GM19035 (cell line): ENCODE measurements at regions not wholly inside any gene's neighbourhood (a gene's known extent, or its start where the extent isn't known, plus 50 kb on each side); places are given as distances from the start of the nearest gene placed in this dataset.
"Not testable (repeated sequence)": the region's sequence is repeated elsewhere in the genome, so short reads cannot be mapped to it uniquely, and the experiment has no call there.

Source experiments
- ATAC-seq: cut with Tn5 transposase; IDR thresholded peaks from one replicate; pipeline ENCODE4 v1.9.1; 2021; ENCODE audit not compliant: unreplicated experiment

- ATAC-seq: no peak
Observed at GRCh38 chr2:45119855-45120254, 110.6 kb upstream of the SIX2 start.

DNA sequence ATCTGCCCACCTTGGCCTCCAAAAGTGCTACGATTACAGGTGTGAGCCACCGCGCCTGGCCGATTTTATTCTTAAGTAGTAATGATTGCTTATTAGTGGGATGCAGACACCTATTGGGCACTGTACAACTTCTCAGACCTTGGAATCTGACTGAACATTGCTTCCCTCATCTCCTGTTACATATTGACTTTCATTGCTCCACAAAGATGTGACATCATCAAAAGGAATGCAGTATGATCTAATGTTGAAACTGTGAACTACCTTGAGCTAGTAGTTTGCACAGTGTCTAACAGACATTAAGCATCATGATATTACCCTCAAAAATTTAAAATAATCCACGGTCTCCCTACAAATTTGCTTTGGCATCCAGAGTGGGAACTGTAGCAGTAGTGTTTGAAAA lies 109.8 kb upstream of the SIX2 start:
- no peak for ATAC-seq

DNA sequence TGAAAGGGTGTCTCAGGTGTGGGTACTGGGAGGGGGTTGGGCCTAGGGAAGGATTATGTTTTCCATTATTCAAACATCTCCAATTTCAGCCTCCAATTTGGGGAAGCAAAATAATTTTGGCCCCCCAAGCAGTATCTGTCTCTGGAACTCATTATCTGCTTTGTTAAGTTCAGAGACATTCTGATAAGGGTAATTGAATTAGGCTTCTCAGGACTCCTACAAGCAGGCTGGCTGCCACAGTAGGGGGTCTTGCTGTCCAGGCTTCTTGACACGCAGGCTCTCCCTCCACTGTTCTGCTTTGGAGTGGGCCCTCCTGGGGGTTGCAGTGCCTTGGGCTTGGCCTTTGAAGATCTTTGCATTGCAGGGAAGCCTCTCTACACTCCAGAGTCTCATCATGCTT lies 108.1 kb upstream of the SIX2 start:
- ATAC-seq: no peak

GRCh38 chr2:45115181-45115580 lies 105.9 kb upstream of the SIX2 start:
- ATAC-seq: no peak

- ATAC-seq: no peak
Observed at GRCh38 chr2:45114221-45114955, 105.1 kb upstream of the SIX2 start.

GRCh38 chr2:45112750-45113149 lies 103.5 kb upstream of the SIX2 start:
- no peak for ATAC-seq

GRCh38 chr2:45105050-45105582 lies 95.9 kb upstream of the SIX2 start:
- ATAC-seq: no peak

DNA sequence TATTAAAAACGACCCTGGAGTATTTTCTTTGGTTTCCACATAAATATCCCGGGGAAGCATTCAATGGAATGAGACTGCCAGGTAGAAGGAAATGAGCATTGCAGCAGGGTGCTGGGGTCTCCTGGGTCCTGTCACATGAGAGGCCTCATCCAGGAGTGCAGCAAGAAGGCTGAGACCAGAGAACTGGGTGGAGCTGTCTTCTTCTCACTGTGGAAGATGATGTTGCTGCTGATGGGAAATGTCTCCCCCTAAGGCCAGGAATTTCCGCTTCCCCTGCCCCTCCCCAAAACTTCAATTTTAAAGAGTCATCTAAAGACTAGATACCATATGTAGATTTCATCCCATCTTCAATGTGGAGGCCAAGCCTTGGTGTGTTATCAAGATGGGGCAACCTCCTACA lies 95.2 kb upstream of the SIX2 start:
- no peak for ATAC-seq

GRCh38 chr2:45103351-45104345 lies 94.4 kb upstream of the SIX2 start:
- ATAC-seq: no peak

- ATAC-seq: no peak
Observed at GRCh38 chr2:45102579-45103117, 93.4 kb upstream of the SIX2 start.

DNA sequence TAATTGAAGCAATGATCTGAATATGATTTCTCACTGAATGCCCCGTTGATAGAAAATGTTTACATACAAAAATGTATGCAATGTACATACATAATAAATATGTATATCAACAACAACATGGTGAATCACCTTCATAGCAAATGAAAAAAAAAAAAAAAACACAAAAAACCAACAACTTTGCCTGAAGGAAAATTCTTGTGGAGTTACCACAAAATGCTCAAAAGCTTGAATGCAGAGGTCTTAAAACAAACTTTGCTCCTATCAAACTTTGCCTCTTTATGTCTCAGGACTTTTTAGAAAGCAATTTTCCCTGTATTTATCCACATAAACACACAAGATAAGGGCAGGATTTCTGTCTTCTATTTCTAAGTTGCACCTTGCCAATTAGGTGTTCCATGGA lies 92.9 kb upstream of the SIX2 start:
- no peak for ATAC-seq

DNA sequence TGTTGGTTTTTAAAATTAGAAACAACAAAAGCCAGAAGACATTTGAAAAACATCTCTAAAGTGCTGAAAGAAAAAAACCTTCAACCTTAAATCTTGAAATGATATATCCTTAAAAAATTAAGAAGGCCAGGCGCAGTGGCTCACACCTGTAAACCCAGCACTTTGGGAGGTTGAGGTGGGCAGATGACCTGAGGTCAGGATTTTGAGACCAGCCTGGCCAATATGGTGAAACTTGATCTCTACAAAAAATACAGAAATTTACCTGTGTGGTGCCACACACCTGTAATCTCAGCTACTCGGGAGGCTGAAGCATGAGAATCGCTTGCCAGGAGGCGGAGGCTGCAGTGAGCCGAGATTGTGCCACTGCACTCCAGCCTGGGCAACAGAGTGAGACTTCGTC lies 87.7 kb upstream of the SIX2 start:
- no peak for ATAC-seq

- ATAC-seq: not testable (repeated sequence)
Observed at GRCh38 chr2:45096038-45096437, 86.8 kb upstream of the SIX2 start.

DNA sequence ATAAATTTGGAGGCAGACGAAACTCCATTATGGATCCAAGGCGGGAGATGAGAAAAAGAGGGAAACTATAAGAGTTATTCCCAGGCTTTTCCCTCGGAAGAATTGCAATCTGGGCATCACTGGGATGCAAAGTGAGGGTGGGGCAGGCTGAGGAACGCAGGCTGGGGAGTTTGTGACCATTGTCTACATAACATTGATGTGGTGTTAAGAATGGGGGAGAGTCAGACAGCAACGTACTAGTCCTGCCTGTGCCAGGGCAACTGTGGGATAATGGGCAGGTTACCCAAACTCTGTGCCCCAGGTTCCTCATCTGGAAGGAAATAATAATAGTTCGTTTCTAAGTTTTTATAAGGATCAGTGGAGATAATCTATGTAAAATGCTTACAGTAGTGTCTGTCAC lies 84.4 kb upstream of the SIX2 start:
- no peak for ATAC-seq

DNA sequence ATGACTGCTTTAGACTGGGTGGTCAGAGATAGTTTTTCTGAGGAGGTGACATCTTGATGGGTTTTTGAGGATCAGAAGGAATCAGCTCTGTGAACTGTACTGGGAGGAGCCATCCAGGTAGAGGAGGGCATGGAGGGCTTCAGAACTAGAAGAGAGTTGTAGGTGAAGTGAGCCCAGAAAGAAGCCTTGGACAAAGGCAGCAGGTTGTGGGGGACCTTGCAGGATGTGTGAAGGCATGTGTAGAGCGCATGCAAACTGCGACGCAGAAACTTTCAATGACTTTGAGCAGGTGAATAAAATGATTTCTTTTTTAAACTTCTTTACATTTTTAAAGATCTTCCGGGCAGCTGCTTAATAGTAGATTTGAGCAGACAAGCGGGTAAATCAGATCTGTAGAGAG lies 83.9 kb upstream of the SIX2 start:
- no peak for ATAC-seq

DNA sequence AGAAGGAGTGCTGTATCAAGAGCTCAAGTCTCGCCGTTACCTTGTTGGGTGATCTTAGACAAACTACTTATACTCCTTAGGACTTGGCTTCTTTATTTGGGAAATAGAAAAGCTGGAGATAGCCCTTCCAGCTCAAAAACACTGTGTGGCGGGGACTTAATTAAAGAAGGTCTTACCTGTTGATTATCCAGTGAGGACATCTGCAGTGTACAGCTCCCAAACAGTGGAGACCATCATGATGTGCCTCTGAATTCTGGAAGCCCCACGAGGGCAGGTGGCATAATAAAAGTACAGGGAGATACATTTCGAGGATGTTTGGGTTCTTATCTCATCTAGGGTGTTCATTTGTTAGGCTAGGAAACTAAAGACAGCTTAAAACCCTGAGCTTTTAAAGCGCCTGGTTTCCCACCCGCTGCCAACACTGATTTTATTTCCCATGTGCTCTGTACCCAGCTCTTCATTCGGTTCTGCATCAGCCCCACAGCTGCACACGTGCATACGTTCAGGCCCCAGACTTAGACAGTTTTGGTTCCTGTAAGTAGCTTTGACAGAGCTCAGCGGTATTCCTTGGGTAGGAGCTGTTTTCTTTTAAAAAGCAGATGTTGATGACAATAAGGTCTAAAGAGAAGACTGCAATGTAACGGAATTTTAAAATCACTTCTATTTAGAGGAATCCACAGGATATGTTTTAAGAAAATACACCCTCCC lies 80.5 kb upstream of the SIX2 start:
- no peak for ATAC-seq

DNA sequence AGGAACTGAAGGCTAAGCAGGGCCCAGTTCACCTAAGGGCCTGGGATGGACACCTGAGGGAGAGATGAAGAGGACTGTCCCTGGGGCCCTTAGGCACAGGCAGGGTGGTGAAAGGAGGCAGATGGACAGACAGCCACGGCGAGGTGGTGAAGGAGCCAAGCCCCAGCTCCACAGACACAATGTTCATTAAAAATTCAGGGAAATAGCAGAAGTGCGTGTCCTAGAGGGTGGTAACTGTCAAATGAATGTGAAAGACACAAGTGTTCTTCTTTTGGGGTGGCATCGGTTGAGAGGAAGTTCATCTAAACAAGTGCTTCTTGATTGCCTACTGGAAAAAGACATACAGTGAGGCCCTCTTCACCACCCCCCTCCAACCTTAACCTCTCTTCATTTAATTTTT lies 76.2 kb upstream of the SIX2 start:
- ATAC-seq: no peak

DNA sequence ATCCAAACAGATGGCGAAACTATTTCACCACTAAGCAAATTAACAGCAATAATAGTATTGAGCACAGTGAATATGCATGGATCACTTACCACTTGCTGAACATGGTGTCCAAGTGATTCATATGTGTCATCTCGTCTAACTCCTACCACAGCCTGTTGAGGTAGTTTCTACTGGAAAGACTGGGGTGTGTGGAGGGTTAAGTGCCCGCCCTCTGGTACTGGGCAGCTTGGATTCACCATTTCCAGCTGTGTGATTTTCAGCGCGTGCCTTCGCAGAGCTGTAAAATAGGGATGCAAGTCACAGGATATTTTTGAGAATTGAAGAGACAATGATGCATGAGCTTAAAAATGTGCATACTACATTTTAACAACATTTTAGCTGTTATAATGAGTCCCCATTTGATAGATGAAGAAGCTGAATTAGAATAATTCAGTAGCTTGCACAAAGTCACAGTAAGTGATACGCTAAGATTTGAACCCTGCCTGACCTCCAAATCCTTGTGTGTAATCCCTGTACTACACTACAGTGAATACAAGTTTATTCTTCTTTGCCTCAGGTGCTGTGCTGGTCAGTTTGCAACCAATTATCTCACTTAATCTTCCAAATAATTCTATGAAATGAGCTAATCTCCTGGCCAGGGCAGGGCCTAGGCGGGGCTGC lies 75.2 kb upstream of the SIX2 start:
- no peak for ATAC-seq

DNA sequence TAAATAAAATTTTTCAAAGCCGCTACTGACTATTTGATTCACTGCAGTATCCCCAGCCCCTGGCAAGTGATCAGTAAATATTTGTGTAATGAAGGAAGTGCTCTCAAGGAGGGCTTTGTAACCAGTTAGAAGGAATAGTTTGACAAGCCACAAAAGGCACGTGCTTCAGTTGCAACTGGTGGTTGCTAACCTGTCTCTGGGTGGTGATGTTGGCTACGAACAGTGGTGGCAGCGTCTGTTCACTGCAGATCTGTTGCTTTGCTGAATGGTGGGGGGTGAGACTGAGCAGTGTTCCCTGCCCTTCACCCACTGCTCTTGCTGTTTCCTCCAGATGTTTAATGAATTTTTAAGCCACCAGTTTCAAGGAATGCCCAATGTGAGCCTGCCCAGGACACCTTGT lies 73.9 kb upstream of the SIX2 start:
- ATAC-seq: no peak

DNA sequence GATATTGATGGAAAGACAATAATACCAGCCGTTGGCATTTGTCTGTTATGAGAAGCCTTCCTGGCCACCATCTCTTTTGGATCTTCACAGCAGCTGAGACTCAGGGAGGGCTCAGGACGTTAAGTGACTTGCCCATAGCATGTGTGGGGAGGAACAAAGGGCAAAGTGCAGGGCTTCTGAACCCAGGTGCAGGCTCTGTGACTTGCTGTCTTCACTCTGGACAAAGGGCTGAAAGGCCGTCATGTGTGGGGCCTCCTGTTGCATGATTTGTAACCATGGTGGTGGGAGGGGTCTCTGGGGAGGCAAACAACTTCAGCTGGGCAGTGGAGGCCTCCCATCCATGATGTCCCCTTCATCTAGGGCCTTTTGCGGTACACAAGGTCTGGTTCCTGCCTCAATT lies 65.5 kb upstream of the SIX2 start:
- no peak for ATAC-seq

DNA sequence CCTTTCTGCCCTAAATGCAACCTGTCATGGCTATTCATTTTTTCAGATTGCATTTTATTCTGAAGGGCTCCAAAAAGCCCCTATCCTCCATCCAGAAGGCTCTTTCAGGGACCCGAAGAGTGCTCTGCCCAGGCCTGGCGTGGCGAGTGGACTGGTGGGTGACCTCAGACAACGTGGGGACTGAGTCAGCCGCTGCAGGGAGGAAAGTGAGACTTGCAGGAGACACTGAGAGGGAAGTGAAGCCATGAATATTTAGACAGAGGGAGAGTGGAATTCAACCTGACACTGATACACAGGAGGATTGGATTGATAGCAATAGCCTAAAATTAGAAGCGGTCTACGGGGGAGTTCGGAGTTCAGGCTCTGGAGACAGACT lies 63.6 kb upstream of the SIX2 start:
- ATAC-seq: no peak
